B cell (primary cell): ENCODE measurements at regions not wholly inside any gene's neighbourhood (a gene's known extent, or its start where the extent isn't known, plus 50 kb on each side); places are given as distances from the start of the nearest gene placed in this dataset.

Source experiments
- EZH2 ChIP-seq: IDR thresholded peaks from 2 replicates; pipeline ENCODE4 v1.6.1; 2012; ENCODE audit warnings: borderline replicate concordance, low read depth, mild to moderate bottlenecking, moderate library complexity, low read length; ENCODE audit not compliant: insufficient read depth, poor library complexity, severe bottlenecking
- TF ChIP-seq, protein P1 (sequence below): fragments of 200-600 bp; IDR thresholded peaks from one replicate; pipeline ENCODE4 v1.8.0; 2022; ENCODE audit warnings: antibody characterized with exemption, mild to moderate bottlenecking

DNA sequence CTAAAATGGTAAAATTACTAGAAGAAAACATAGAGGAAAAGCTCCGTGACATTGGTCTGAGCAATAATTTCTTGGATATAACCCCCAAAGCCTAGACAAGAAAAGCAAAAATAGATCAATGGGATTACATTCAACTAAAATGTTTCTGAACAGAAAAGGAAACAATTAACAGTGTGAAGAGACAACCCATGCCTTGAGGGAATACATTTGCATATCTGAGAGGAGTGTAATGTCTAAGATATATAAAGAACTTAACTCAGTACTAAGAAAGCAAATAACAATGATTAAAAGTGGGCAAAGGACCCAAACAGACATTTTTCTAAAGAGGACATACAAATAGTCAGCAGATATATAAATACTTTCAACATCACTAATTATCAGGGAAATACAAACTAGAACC lies 206.2 kb downstream of the VAPA start:
- TF ChIP-seq, protein P1, sequence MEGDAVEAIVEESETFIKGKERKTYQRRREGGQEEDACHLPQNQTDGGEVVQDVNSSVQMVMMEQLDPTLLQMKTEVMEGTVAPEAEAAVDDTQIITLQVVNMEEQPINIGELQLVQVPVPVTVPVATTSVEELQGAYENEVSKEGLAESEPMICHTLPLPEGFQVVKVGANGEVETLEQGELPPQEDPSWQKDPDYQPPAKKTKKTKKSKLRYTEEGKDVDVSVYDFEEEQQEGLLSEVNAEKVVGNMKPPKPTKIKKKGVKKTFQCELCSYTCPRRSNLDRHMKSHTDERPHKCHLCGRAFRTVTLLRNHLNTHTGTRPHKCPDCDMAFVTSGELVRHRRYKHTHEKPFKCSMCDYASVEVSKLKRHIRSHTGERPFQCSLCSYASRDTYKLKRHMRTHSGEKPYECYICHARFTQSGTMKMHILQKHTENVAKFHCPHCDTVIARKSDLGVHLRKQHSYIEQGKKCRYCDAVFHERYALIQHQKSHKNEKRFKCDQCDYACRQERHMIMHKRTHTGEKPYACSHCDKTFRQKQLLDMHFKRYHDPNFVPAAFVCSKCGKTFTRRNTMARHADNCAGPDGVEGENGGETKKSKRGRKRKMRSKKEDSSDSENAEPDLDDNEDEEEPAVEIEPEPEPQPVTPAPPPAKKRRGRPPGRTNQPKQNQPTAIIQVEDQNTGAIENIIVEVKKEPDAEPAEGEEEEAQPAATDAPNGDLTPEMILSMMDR, result no peak
- TF ChIP-seq EZH2, result no peak
